GM19099 (cell line): ENCODE measurements at regions not wholly inside any gene's neighbourhood (a gene's known extent, or its start where the extent isn't known, plus 50 kb on each side); places are given as distances from the start of the nearest gene placed in this dataset.
A peak's percentile ranks its signal among the peaks of the same experiment; 100 is the strongest.

ENCODE experiments used
- POLR2A ChIP-seq: IDR thresholded peaks from 3 replicates; pipeline ENCODE4 v1.6.1; 2011; ENCODE audit warnings: low read depth; ENCODE audit not compliant: insufficient read length; ENCODE audit errors: extremely low read depth

DNA sequence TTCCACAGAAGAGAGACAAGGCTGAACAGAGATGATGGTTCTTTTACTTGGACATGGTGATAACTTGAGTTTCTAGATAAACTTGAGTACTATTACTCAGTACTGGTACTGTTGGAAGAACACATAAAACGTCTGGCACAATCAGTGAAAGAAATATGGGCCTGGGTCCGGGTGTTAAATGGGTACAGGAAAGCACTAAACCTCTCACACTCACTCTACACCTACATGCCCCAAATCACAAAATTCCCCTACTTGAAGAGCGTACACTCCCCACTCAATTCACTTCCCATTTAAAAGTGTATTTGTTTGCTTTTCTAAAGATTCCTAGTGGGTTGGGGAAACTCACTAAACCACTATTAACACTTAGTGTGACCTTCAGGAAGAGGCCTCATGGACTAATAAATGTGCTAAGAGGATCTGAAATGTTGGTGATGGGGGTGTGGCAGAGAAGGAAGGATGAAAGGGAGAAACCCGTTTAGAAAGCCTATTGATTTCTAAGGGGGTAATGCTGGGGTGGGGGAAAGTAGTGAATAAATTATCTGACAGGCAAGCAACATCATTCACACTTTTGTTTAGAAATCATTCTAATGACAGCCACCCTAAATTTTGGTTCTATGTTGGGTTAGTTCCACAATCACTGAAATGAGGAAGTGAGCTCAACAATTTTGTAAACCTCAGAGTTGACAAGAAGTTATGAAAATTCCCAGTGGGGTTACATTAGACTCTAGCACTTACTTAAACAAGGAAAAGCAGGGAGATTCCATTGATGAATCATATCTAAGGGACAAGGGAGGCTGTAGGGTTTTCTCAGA, 222.6 kb upstream of the MARCKS start:
- peak; percentile 21 for TF ChIP-seq POLR2A

GRCh38 chr6:113635222-113635986, 221.7 kb upstream of the MARCKS start:
- no peak for TF ChIP-seq POLR2A

GRCh38 chr6:113636357-113636824, 220.8 kb upstream of the MARCKS start:
- TF ChIP-seq POLR2A: no peak

DNA sequence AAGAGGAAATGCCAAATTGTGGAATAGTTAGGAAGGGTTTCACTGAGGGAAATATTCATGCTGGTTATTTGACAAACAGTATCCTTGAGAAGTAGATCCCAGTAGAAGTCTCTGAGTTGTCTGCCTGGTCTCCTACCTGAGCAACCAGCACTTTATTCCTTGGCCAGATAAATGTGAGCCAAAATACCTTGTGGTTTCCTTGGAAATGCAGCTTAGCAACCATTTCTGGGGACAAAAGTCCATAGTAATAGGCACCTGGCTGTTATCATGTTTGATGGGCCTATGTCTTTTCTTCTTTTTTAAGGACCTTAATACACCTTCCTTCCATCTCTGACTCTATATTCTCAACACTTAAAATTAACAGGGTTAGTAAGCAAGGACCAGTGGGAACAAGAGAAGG, 217.1 kb upstream of the MARCKS start:
- no peak for TF ChIP-seq POLR2A

GRCh38 chr6:113642001-113642713, 215.0 kb upstream of the MARCKS start:
- TF ChIP-seq POLR2A: no peak

GRCh38 chr6:113642714-113643406, 214.3 kb upstream of the MARCKS start:
- no peak for TF ChIP-seq POLR2A

DNA sequence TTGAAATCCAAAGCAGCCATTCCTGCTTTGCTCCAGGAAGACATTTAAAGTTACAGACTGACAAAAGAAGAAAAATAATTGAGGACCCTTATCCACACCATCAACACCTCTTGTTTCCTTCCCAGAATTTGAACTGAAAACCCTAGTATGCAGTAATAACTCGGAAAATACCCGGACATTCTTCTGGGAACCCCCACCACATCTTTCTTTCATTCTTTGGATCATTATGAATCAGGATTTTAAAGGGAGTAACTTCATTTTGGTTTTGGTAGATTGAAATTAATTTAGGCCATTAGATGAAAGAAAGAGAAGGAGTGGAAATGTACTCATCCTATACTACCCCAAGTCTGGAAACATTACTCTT, 213.8 kb upstream of the MARCKS start:
- no peak for TF ChIP-seq POLR2A

- no peak for TF ChIP-seq POLR2A
Measured at GRCh38 chr6:113644861-113645575, 212.1 kb upstream of the MARCKS start.

GRCh38 chr6:113645576-113645970, 211.6 kb upstream of the MARCKS start:
- no peak for TF ChIP-seq POLR2A

GRCh38 chr6:113645986-113646385, 211.2 kb upstream of the MARCKS start:
- no peak for TF ChIP-seq POLR2A

GRCh38 chr6:113646701-113647100, 210.4 kb upstream of the MARCKS start:
- TF ChIP-seq POLR2A: no peak

GRCh38 chr6:113647143-113647889, 209.8 kb upstream of the MARCKS start:
- no peak for TF ChIP-seq POLR2A

- TF ChIP-seq POLR2A: no peak
Measured at GRCh38 chr6:113648698-113649097, 208.4 kb upstream of the MARCKS start.

DNA sequence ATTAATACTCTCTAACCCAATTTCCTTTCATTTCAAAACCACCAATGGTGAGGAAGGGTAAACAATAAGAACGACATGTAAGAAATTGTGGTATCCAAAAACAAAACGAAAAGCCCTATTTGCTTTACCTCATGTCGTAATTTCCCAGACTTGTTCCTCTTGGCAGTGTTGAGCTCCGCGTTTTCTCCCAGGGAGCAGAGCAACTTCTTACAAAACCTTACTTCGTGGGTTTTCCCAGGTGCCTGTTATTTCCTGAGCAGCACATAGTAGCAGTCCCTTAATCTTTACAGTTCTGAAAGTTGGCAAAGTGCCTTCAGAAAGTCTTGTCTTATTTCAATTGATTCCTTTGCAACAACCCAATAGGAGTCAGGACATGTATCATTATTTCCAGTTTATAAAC, 207.9 kb upstream of the MARCKS start:
- TF ChIP-seq POLR2A: no peak
